A549 (cell line): ENCODE measurements at regions not wholly inside any gene's neighbourhood (a gene's known extent, or its start where the extent isn't known, plus 50 kb on each side); places are given as distances from the start of the nearest gene placed in this dataset.

Experiments used
- ATAC-seq, 2 experiments: fragments of 200-7000 bp in 1 of 2; fragments of >200 bp in 1 of 2; cut with Nextera tagmentation in 1 of 2; cut with Tn5 transposase in 1 of 2; 3 replicates each; pipeline versions ENCODE4 v1.8.0 to v1.9.1; 2018 to 2020; ENCODE audit warnings: mild to moderate bottlenecking in 1 of 2, moderate library complexity in 1 of 2
- CTCF ChIA-PET: fragments of 300-600 bp; sonication (Branson Sonifier 250); formaldehyde crosslinking; extraction: SDS; loops from one replicate; lab custom pipeline; 2021; ENCODE audit warnings: antibody characterized with exemption, inconsistent platforms; lab: Yijun Ruan, JAX
- POLR2A ChIA-PET: fragments of 350-600 bp; formaldehyde crosslinking; extraction: SDS; loops from one replicate; lab custom pipeline; 2021; ENCODE audit warnings: antibody characterized with exemption, inconsistent platforms; lab: Yijun Ruan, JAX
- DNase-seq, 2 experiments: peaks; one replicate each; pipeline versions ENCODE4 v3.0.0 to v3.0.0-alpha.2; 2011 to 2016; ENCODE audit warnings: low read depth in 1 of 2, low spot score in 1 of 2
- FAIRE-seq: peaks from 2 replicates; lab custom pipeline; 2011; peaks lifted over from hg19 to GRCh38; lab: Jason Lieb, UNC
- H3K27ac ChIP-seq, 2 experiments: fragments of >200 bp; sonication (Bioruptor Twin); formaldehyde crosslinking; 3 replicates each; pipeline ENCODE4 v1.5.1; 2016 to 2017
- H3K4me1 ChIP-seq: fragments of >200 bp; sonication (Bioruptor Twin); formaldehyde crosslinking; 3 replicates; pipeline ENCODE4 v1.6.1; 2016
- H3K4me2 ChIP-seq: fragments of >200 bp; sonication (Bioruptor Twin); formaldehyde crosslinking; 3 replicates; pipeline ENCODE4 v1.6.1; 2016
- H3K4me3 ChIP-seq: fragments of >200 bp; sonication (Bioruptor Twin); formaldehyde crosslinking; 3 replicates; pipeline ENCODE4 v1.5.1; 2016
- H3K9me3 ChIP-seq: fragments of >200 bp; sonication (Bioruptor Twin); formaldehyde crosslinking; 3 replicates; pipeline ENCODE4 v1.6.1; 2016
- BHLHE40 ChIP-seq: IDR thresholded peaks from 2 replicates; pipeline ENCODE4 v1.6.1; 2012; ENCODE audit warnings: low read depth, low read length, inconsistent platforms
- CBX2 ChIP-seq: fragments of 200-600 bp; sonication (generic); IDR thresholded peaks from 2 replicates; pipeline ENCODE4 v1.6.1; 2016; ENCODE audit warnings: low read depth, mild to moderate bottlenecking, borderline replicate concordance
- CBX8 ChIP-seq: fragments of 200-600 bp; sonication (generic); IDR thresholded peaks from 2 replicates; pipeline ENCODE4 v1.6.1; 2016
- CHD2 ChIP-seq: fragments of 150-350 bp; IDR thresholded peaks from 2 replicates; pipeline ENCODE4 v1.6.1; 2014; ENCODE audit warnings: low read length; ENCODE audit not compliant: partially characterized antibody
- EHF ChIP-seq: fragments of 250-450 bp; sonication (Bioruptor Pico); IDR thresholded peaks from 2 replicates; pipeline ENCODE4 v1.5.0; 2020; ENCODE audit warnings: mild to moderate bottlenecking
- FOSB ChIP-seq: fragments of 250-450 bp; sonication (Bioruptor Pico); IDR thresholded peaks from 2 replicates; pipeline ENCODE4 v1.5.0; 2020; ENCODE audit warnings: mild to moderate bottlenecking, moderate library complexity
- FOXS1 ChIP-seq: fragments of 250-450 bp; sonication (Bioruptor Pico); IDR thresholded peaks from 2 replicates; pipeline ENCODE4 v1.5.0; 2020; ENCODE audit warnings: mild to moderate bottlenecking, moderate library complexity
- GATA3 ChIP-seq: IDR thresholded peaks from 2 replicates; pipeline ENCODE4 v1.6.1; 2012; ENCODE audit warnings: borderline replicate concordance
- HEYL ChIP-seq: fragments of 250-450 bp; sonication (Bioruptor Pico); IDR thresholded peaks from 2 replicates; pipeline ENCODE4 v1.8.0; 2021; ENCODE audit warnings: mild to moderate bottlenecking, moderate library complexity
- HOXA7 ChIP-seq: fragments of 250-450 bp; sonication (Bioruptor Pico); IDR thresholded peaks from 2 replicates; pipeline ENCODE4 v1.5.0; 2020; ENCODE audit warnings: mild to moderate bottlenecking, moderate library complexity
- HOXB5 ChIP-seq: fragments of 250-450 bp; sonication (Bioruptor Pico); IDR thresholded peaks from 2 replicates; pipeline ENCODE4 v1.5.0; 2020; ENCODE audit warnings: mild to moderate bottlenecking, moderate library complexity
- JUNB ChIP-seq: fragments of >200 bp; sonication (Bioruptor Twin); formaldehyde crosslinking; IDR thresholded peaks from 2 replicates; pipeline ENCODE4 v1.6.1; 2016
- NFE2L2 ChIP-seq: fragments of 150-350 bp; conservative IDR thresholded peaks from 2 replicates; pipeline ENCODE4 v1.6.1; 2014; ENCODE audit warnings: low read length
- NPAS2 ChIP-seq: fragments of 250-450 bp; sonication (Bioruptor Pico); IDR thresholded peaks from 2 replicates; pipeline ENCODE4 v1.8.0; 2022; ENCODE audit warnings: mild to moderate bottlenecking, moderate library complexity, borderline replicate concordance
- POLR2AphosphoS2 ChIP-seq: conservative IDR thresholded peaks from 2 replicates; pipeline ENCODE4 v1.6.1; 2012; ENCODE audit warnings: low read length, improper control_type of control experiment, inconsistent platforms
- RARB ChIP-seq: fragments of 250-450 bp; sonication (Bioruptor Pico); IDR thresholded peaks from 2 replicates; pipeline ENCODE4 v1.8.0; 2021; ENCODE audit warnings: mild to moderate bottlenecking, moderate library complexity
- RNF2 ChIP-seq: fragments of 200-600 bp; sonication (generic); IDR thresholded peaks from 2 replicates; pipeline ENCODE4 v1.6.1; 2016; ENCODE audit warnings: low read depth, mild to moderate bottlenecking, antibody characterized with exemption, moderate library complexity, borderline replicate concordance
- SREBF2 ChIP-seq: fragments of 450-650 bp; IDR thresholded peaks from 2 replicates; pipeline ENCODE4 v1.6.1; 2014; ENCODE audit warnings: mild to moderate bottlenecking, moderate library complexity
- TP53 ChIP-seq: fragments of 250-450 bp; sonication (Bioruptor Pico); IDR thresholded peaks from 2 replicates; pipeline ENCODE4 v1.5.0; 2021; ENCODE audit warnings: mild to moderate bottlenecking, moderate library complexity
- ZNF302 ChIP-seq: fragments of 250-450 bp; sonication (Bioruptor Pico); IDR thresholded peaks from 2 replicates; pipeline ENCODE4 v1.9.0; 2021; ENCODE audit warnings: inconsistent platforms, mild to moderate bottlenecking, moderate library complexity
- WGBS: methylation state at CpG from one replicate; pipeline ENCODE4 v1.1.6; 2017; ENCODE audit errors: missing lambda C conversion rate; 5-methylcytosine and 5-hydroxymethylcytosine counted together
- TF ChIP-seq, protein P1 (sequence below): fragments of >200 bp; sonication (Bioruptor Twin); formaldehyde crosslinking; IDR thresholded peaks from 3 replicates; pipeline ENCODE4 v1.5.1; 2016
- TF ChIP-seq, protein P2 (sequence below): fragments of >200 bp; sonication (Bioruptor Twin); formaldehyde crosslinking; IDR thresholded peaks from 2 replicates; pipeline ENCODE4 v1.6.1; 2016
- TF ChIP-seq, protein P3 (sequence below): fragments of >200 bp; sonication (Bioruptor Twin); formaldehyde crosslinking; IDR thresholded peaks from 3 replicates; pipeline ENCODE4 v1.6.1; 2016

DNA sequence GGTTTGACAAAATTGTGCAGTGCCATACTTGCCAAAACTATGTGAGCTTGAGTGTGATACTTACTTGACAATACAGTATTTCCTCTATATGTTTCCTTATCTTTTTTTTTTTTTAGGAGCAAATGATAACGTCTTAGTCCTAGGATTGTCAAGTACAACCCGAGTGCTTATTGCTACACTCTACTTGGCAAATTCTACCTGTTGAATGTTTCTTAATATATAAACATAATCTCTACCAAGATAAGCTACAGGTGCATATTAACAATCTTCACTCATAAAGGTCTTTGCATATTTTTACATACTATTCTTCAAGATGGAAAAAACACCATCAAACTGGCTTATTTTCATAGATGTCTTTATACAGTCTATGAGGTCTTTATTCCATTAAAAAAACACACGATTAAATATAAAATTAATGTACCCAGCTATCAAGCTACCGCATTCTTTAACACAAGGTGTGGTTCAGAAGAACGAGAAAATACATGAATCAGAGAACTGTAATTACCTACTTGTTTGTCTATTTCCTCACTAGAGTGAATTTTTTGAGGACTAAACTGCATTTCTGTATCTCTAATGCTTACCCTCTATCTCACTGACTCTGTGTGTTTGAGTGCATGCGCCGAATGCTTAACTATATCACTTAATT, 76.1 kb upstream of the PDSS1 start:
- H3K4me1 ChIP-seq, result 0 out of 3 replicates have a peak, but pooled peaks cover 3% of the 10 kb centered on the region
- H3K9me3 ChIP-seq, result no peaks in the 10 kb centered on the region
- 71% methylated on average over 7 of the region's 7 CpGs for WGBS
- H3K4me3 ChIP-seq, result no peak overlapping the region
- ChIA-PET POLR2A (no interaction called here), CTCF (interaction anchor here (1.8 kb wide), 1 partner anchor 14 kb away, joined by 7 read pairs; no protein-coding TSS in a partner anchor)
- no peak overlapping the region for H3K4me2 ChIP-seq
- no peak overlapping the region for H3K27ac ChIP-seq
- ATAC-seq, result no peak; a peak in 1 of 6 replicates
- no peak for DNase-seq
- FAIRE-seq, result no peak
- TF ChIP-seq RARB (CRISPR knock-in tag) (no peak), NPAS2 (CRISPR knock-in tag) (no peak), HOXB5 (CRISPR knock-in tag) (no peak), CBX8 (no peak), JUNB (no peak), CHD2 (no peak), BHLHE40 (no peak), POLR2AphosphoS2 (no peak), CBX2 (no peak)
- TF ChIP-seq, protein P1, sequence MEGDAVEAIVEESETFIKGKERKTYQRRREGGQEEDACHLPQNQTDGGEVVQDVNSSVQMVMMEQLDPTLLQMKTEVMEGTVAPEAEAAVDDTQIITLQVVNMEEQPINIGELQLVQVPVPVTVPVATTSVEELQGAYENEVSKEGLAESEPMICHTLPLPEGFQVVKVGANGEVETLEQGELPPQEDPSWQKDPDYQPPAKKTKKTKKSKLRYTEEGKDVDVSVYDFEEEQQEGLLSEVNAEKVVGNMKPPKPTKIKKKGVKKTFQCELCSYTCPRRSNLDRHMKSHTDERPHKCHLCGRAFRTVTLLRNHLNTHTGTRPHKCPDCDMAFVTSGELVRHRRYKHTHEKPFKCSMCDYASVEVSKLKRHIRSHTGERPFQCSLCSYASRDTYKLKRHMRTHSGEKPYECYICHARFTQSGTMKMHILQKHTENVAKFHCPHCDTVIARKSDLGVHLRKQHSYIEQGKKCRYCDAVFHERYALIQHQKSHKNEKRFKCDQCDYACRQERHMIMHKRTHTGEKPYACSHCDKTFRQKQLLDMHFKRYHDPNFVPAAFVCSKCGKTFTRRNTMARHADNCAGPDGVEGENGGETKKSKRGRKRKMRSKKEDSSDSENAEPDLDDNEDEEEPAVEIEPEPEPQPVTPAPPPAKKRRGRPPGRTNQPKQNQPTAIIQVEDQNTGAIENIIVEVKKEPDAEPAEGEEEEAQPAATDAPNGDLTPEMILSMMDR, result no peak

DNA sequence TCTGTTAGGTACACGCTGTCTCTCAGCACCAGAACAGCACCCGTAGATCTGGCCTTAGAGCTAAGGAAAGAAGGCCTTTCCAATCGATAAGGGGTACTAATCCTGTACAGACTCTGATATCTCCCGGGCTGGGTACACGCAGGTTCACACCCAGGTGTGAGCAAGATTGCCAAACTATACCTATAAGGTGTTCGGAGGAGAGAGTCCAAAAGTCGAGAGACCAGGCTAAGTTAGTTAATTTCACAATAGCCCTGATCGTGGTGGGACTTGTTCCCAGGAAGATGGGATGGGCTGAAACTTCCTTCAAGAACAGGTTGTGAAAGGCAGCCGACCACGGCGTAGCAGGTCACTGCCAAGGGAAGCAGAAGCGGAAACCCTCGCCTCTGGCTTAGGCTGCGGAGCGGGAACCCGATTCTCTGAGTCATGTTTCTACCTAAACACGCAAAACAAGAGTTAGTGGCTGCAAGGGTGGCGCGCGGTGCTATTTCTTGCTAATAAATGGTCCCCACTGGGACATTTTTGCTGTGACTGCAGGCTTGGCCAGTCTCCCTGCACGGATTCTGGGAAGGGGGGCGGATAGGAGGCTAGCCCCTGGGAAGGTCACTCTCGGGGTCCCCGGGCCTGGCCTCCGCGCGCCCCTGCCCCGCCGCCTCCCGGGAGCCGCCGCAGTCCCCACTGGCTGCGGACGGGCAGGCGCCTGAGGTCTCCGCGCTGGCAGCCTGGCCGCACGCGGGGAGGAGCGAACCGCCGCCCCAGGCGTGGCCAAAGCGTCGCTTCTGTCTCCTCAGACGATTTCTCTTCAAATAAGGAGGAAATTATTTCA, 75.4 kb upstream of the PDSS1 start:
- H3K4me1 ChIP-seq, result 0 out of 3 replicates have a peak, but pooled peaks cover 3% of the 10 kb centered on the region
- H3K9me3 ChIP-seq, result no peaks in the 10 kb centered on the region
- DNase-seq, result peak; percentile 18 to 34
- WGBS, result 22% methylated on average over 40 of the region's 47 CpGs
- no peak for FAIRE-seq
- peak overlapping the region; percentile 55 for H3K4me3 ChIP-seq
- H3K4me2 ChIP-seq, result peak overlapping the region; percentile 96
- peak; percentile 92 to 96 for ATAC-seq
- POLR2A ChIA-PET, result no interaction called here
- CTCF ChIA-PET, result interaction anchor here (1.8 kb wide), 1 partner anchor 15 kb away, joined by 7 read pairs; no protein-coding TSS in a partner anchor
- H3K27ac ChIP-seq, result peak overlapping the region; percentile 51 to 84; a peak in 4 of 6 replicates
- TF ChIP-seq HEYL (CRISPR knock-in tag), result no peak
- TF ChIP-seq CHD2, result no peak
- no peak for TF ChIP-seq EHF (CRISPR knock-in tag)
- no peak for TF ChIP-seq FOSB (CRISPR knock-in tag)
- no peak for TF ChIP-seq HOXA7 (CRISPR knock-in tag)
- no peak for TF ChIP-seq RNF2
- TF ChIP-seq SREBF2, result no peak
- TF ChIP-seq NFE2L2, result no peak
- no peak for TF ChIP-seq GATA3

DNA sequence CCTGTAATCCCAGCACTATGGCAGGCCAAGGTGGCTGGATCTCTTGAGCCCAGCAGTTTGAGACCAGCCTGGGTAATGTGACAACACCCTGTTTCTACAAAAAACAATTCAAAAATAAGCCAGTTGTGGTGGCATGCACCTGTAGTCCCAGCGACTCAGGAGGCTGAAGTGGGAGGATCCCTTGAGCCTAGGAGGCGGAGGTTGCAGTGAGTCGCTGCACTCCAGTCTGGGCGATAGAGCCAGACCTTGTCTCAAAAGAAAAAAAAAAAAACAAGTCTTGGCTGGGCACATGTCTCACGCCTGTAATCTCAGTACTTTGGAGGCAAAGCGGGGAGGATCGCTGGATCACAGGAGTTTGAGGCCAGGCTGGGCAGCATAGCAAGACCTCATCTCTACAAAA, 74.6 kb upstream of the PDSS1 start:
- peak overlapping the region in 1 of 2 experiments; percentile 84; a peak in 3 of 6 replicates for H3K27ac ChIP-seq
- no peaks in the 10 kb centered on the region for H3K9me3 ChIP-seq
- no peak for TF ChIP-seq TP53
- no peak for TF ChIP-seq FOXS1 (CRISPR knock-in tag)
- no peak for TF ChIP-seq SREBF2
- no peak for TF ChIP-seq ZNF302
- TF ChIP-seq RNF2, result no peak
- TF ChIP-seq, protein P2, sequence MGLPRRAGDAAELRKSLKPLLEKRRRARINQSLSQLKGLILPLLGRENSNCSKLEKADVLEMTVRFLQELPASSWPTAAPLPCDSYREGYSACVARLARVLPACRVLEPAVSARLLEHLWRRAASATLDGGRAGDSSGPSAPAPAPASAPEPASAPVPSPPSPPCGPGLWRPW, result no peak
- TF ChIP-seq, protein P3, sequence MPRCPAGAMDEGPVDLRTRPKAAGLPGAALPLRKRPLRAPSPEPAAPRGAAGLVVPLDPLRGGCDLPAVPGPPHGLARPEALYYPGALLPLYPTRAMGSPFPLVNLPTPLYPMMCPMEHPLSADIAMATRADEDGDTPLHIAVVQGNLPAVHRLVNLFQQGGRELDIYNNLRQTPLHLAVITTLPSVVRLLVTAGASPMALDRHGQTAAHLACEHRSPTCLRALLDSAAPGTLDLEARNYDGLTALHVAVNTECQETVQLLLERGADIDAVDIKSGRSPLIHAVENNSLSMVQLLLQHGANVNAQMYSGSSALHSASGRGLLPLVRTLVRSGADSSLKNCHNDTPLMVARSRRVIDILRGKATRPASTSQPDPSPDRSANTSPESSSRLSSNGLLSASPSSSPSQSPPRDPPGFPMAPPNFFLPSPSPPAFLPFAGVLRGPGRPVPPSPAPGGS, result no peak
- peak overlapping the region; percentile 96 for H3K4me2 ChIP-seq
- ChIA-PET POLR2A (no interaction called here), CTCF (no interaction called here)
- H3K4me1 ChIP-seq, result 0 out of 3 replicates have a peak, but pooled peaks cover 3% of the 10 kb centered on the region
- FAIRE-seq, result no peak
- peak overlapping the region; percentile 55; the same call in 2 of the 3 replicates for H3K4me3 ChIP-seq
- no peak; a peak in 1 of 6 replicates for ATAC-seq
- WGBS, result 74% methylated on average over 7 of the region's 7 CpGs
- no peak for DNase-seq
